ENCODE measurements at regions not wholly inside any gene's neighbourhood (a gene's known extent, or its start where the extent isn't known, plus 50 kb on each side); places are given as distances from the start of the nearest gene placed in this dataset.

DNA sequence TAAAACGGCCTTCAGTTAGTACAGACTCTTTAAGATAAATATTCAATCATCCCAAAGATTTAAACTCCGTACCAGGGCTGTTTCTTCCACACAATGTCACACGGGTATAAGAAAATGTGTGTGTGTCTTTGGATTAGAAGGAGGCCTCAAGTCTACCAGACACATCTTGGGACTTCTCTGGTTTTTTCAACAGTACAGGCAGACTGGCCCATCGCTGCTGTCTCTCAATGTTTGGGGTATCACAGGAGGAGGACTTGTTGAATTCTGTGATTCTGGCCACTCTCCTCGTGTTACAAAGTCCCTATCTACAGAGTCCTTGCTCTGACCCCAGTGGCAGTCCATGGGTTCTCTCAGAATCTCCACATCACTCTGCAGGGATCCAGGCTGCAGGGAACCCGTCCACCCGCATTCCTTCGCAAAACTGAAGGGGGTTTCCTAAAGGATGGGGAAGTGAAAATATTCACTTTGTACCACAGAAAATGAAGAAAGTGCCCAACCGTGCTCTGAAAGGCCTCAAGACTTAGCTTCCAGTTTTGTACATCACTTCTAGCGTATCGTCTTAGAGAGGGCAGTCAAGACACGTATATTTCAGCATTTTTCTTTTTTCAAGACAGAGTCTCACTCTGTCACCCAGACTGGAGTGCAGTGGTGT is 373.2 kb downstream of the NPIPA8 start:
- TF ChIP-seq EZH2 (IDR thresholded peaks at IDR 0.05; ENCODE audit: insufficient read depth, poor library complexity, severe bottlenecking): no peak
- TF ChIP-seq EZH2phosphoT487 (IDR thresholded peaks at IDR 0.05; ENCODE audit: insufficient read depth, low read depth): no peak
